Activated B cell treated with CpG ODN at 0.5 μM for 24 hours (primary cell): ENCODE measurements at regions not wholly inside any gene's neighbourhood (a gene's known extent, or its start where the extent isn't known, plus 50 kb on each side); places are given as distances from the start of the nearest gene placed in this dataset.

Experiments
- ATAC-seq: fragments of 200-7000 bp; cut with Tn5 transposase; one replicate; pipeline ENCODE4 v1.10.0; 2021; ENCODE audit warnings: low read depth, mild to moderate bottlenecking, moderate library complexity
- CTCF ChIA-PET: fragments of 350-600 bp; sonication (Branson Sonifier 250); formaldehyde crosslinking; loops from one replicate; lab custom pipeline; 2021; ENCODE audit warnings: antibody characterized with exemption; lab: Charles Lee
- POLR2A ChIA-PET: fragments of 350-600 bp; sonication (Branson Sonifier 250); formaldehyde crosslinking; loops from one replicate; lab custom pipeline; 2021; ENCODE audit warnings: antibody characterized with exemption; lab: Charles Lee
- DNase-seq: peaks from one replicate; pipeline ENCODE4 v3.0.0; 2022
- H3K27ac Mint-ChIP-seq: one replicate; pipeline ENCODE4 v1.8.0; 2020; ENCODE audit warnings: mixed read lengths
- H3K27me3 Mint-ChIP-seq: one replicate; pipeline ENCODE4 v1.8.0; 2021; ENCODE audit warnings: mixed read lengths
- H3K36me3 Mint-ChIP-seq: one replicate; pipeline ENCODE4 v1.8.0; 2021; ENCODE audit warnings: low read depth, mixed read lengths
- H3K4me1 Mint-ChIP-seq: one replicate; pipeline ENCODE4 v1.8.0; 2021; ENCODE audit warnings: mixed read lengths
- H3K4me3 Mint-ChIP-seq: one replicate; pipeline ENCODE4 v1.8.0; 2020; ENCODE audit warnings: mild to moderate bottlenecking, mixed read lengths
- H3K9me3 Mint-ChIP-seq: one replicate; pipeline ENCODE4 v1.8.0; 2020; ENCODE audit warnings: mixed read lengths
- CTCF ChIP-seq: fragments of 200-600 bp; IDR thresholded peaks from one replicate; pipeline ENCODE4 v1.8.0; 2022; ENCODE audit warnings: antibody characterized with exemption, mild to moderate bottlenecking
- intact Hi-C: fragments of 100-400 bp; cut with micrococcal nuclease; formaldehyde crosslinking; loops from one replicate; pipeline ENCODE4 v1.15.1; 2024

GRCh38 chr3:158882445-158882844, 80.6 kb downstream of the MFSD1 start:
- intact Hi-C loops = no loop called here
- H3K27ac Mint-ChIP-seq = no peak overlapping the region
- ChIA-PET CTCF (no interaction called here), POLR2A (no interaction called here)
- no peak for DNase-seq
- no peaks in the 10 kb centered on the region for H3K36me3 Mint-ChIP-seq
- H3K4me3 Mint-ChIP-seq = no peak overlapping the region
- no peak for TF ChIP-seq CTCF
- H3K4me1 Mint-ChIP-seq = no peaks in the 10 kb centered on the region
- no peak for ATAC-seq
- H3K9me3 Mint-ChIP-seq = peaks cover 6% of the 10 kb centered on the region
- no peaks in the 10 kb centered on the region for H3K27me3 Mint-ChIP-seq

GRCh38 chr3:158896729-158897128, 94.9 kb downstream of the MFSD1 start:
- ATAC-seq (no peak), DNase-seq (no peak)
- no peak for TF ChIP-seq CTCF
- H3K4me3 Mint-ChIP-seq = no peak overlapping the region
- H3K4me1 Mint-ChIP-seq = no peaks in the 10 kb centered on the region
- CTCF ChIA-PET = no interaction called here
- H3K27me3 Mint-ChIP-seq = peaks cover 5% of the 10 kb centered on the region
- H3K27ac Mint-ChIP-seq = no peak overlapping the region
- POLR2A ChIA-PET = no interaction called here
- intact Hi-C loops = no loop called here
- H3K36me3 Mint-ChIP-seq = no peaks in the 10 kb centered on the region
- no peaks in the 10 kb centered on the region for H3K9me3 Mint-ChIP-seq

- CTCF ChIA-PET = no interaction called here
- Mint-ChIP-seq H3K4me3 (no peak overlapping the region), H3K27ac (no peak overlapping the region), H3K27me3 (peaks cover 8% of the 10 kb centered on the region), H3K9me3 (no peaks in the 10 kb centered on the region), H3K4me1 (no peaks in the 10 kb centered on the region), H3K36me3 (no peaks in the 10 kb centered on the region)
- DNase-seq = no peak
- POLR2A ChIA-PET = no interaction called here
- intact Hi-C loops = no loop called here
- no peak for TF ChIP-seq CTCF
- no peak for ATAC-seq
Observed at GRCh38 chr3:158906749-158907148, 104.9 kb downstream of the MFSD1 start.

GRCh38 chr3:158908187-158908734, 106.4 kb downstream of the MFSD1 start:
- H3K27ac Mint-ChIP-seq = no peak overlapping the region
- no peaks in the 10 kb centered on the region for H3K9me3 Mint-ChIP-seq

GRCh38 chr3:158909870-158910269, 108.0 kb downstream of the MFSD1 start:
- intact Hi-C loops = no loop called here
- Mint-ChIP-seq H3K27me3 (peaks cover 8% of the 10 kb centered on the region), H3K27ac (no peak overlapping the region), H3K4me1 (no peaks in the 10 kb centered on the region), H3K9me3 (no peaks in the 10 kb centered on the region), H3K36me3 (no peaks in the 10 kb centered on the region), H3K4me3 (no peak overlapping the region)
- DNase-seq (no peak), ATAC-seq (no peak)
- no peak for TF ChIP-seq CTCF
- ChIA-PET CTCF (no interaction called here), POLR2A (no interaction called here)

More at GRCh38 chr3:158908187-158908734, 106.4 kb downstream of the MFSD1 start:
- ChIA-PET CTCF (no interaction called here), POLR2A (no interaction called here)
- intact Hi-C loops = no loop called here
- ATAC-seq = no peak
- Mint-ChIP-seq H3K4me3 (no peak overlapping the region), H3K36me3 (no peaks in the 10 kb centered on the region), H3K4me1 (no peaks in the 10 kb centered on the region), H3K27me3 (peaks cover 8% of the 10 kb centered on the region)
- DNase-seq = no peak
- TF ChIP-seq CTCF = no peak
